Astrocyte (in vitro differentiated cells and primary cell): ENCODE measurements at regions not wholly inside any gene's neighbourhood (a gene's known extent, or its start where the extent isn't known, plus 50 kb on each side); places are given as distances from the start of the nearest gene placed in this dataset.

Source experiments
- DNase-seq: peaks from one replicate; pipeline ENCODE4 v3.0.0-alpha.2; 2010; ENCODE audit warnings: low read depth
- FAIRE-seq: peaks from 2 replicates; lab custom pipeline; 2011; peaks lifted over from hg19 to GRCh38; lab: Jason Lieb, UNC
- H2AFZ ChIP-seq: 2 replicates; pipeline ENCODE4 v1.6.0; 2012; ENCODE audit warnings: low read depth, low read length, inconsistent platforms
- H3K27ac ChIP-seq: 2 replicates; pipeline ENCODE4 v1.5.1; 2011; ENCODE audit warnings: low read depth, low read length, inconsistent platforms
- H3K27me3 ChIP-seq: 2 replicates; pipeline ENCODE4 v1.6.0; 2011; ENCODE audit warnings: low read length, inconsistent platforms; ENCODE audit not compliant: insufficient read depth
- H3K36me3 ChIP-seq: 2 replicates; pipeline ENCODE4 v1.5.1; 2011; ENCODE audit warnings: low read length, inconsistent platforms; ENCODE audit not compliant: insufficient read depth
- H3K4me1 ChIP-seq: 2 replicates; pipeline ENCODE4 v1.5.1; 2011; ENCODE audit warnings: low read length, inconsistent platforms; ENCODE audit not compliant: insufficient read depth
- H3K4me2 ChIP-seq: 2 replicates; pipeline ENCODE4 v1.6.0; 2012; ENCODE audit warnings: low read length, inconsistent platforms
- H3K4me3 ChIP-seq: 2 replicates; pipeline ENCODE4 v1.5.1; 2011; ENCODE audit warnings: low read depth, mild to moderate bottlenecking, low read length, inconsistent platforms; ENCODE audit not compliant: insufficient read depth
- H3K79me2 ChIP-seq: 2 replicates; pipeline ENCODE4 v1.6.0; 2012; ENCODE audit warnings: mild to moderate bottlenecking, low read length, inconsistent platforms; ENCODE audit not compliant: insufficient read depth
- H3K9ac ChIP-seq: 2 replicates; pipeline ENCODE4 v1.6.0; 2012; ENCODE audit warnings: mild to moderate bottlenecking, low read length, inconsistent platforms
- H3K9me3 ChIP-seq: 2 replicates; pipeline ENCODE4 v1.5.1; 2012; ENCODE audit warnings: low read depth, mild to moderate bottlenecking, low read length, inconsistent platforms; ENCODE audit not compliant: insufficient read depth
- H4K20me1 ChIP-seq: 2 replicates; pipeline ENCODE4 v1.6.0; 2012; ENCODE audit warnings: low read length, inconsistent platforms; ENCODE audit not compliant: insufficient read depth
- H3K27ac Mint-ChIP-seq: one replicate; pipeline ENCODE4 v1.8.0; 2021; ENCODE audit warnings: mild to moderate bottlenecking, mixed read lengths; ENCODE audit not compliant: unreplicated experiment
- H3K27me3 Mint-ChIP-seq: one replicate; pipeline ENCODE4 v1.8.0; 2021; ENCODE audit warnings: low read depth, mixed read lengths; ENCODE audit not compliant: unreplicated experiment
- H3K36me3 Mint-ChIP-seq: one replicate; pipeline ENCODE4 v1.8.0; 2021; ENCODE audit warnings: low read depth, mixed read lengths; ENCODE audit not compliant: unreplicated experiment
- H3K4me1 Mint-ChIP-seq: one replicate; pipeline ENCODE4 v1.8.0; 2021; ENCODE audit warnings: low read depth, mixed read lengths; ENCODE audit not compliant: unreplicated experiment
- H3K4me3 Mint-ChIP-seq: one replicate; pipeline ENCODE4 v1.8.0; 2021; ENCODE audit warnings: mild to moderate bottlenecking, moderate library complexity, mixed read lengths; ENCODE audit not compliant: unreplicated experiment
- H3K9me3 Mint-ChIP-seq: one replicate; pipeline ENCODE4 v1.8.0; 2021; ENCODE audit warnings: mild to moderate bottlenecking, mixed read lengths; ENCODE audit not compliant: unreplicated experiment
- CTCF ChIP-seq: IDR thresholded peaks from 2 replicates; pipeline ENCODE4 v1.5.1; 2011; ENCODE audit warnings: low read depth, mild to moderate bottlenecking, inconsistent platforms, low read length, moderate library complexity; ENCODE audit not compliant: insufficient read depth
- EZH2 ChIP-seq: IDR thresholded peaks from 2 replicates; pipeline ENCODE4 v1.6.1; 2012; ENCODE audit warnings: mild to moderate bottlenecking, low read length, inconsistent platforms; ENCODE audit not compliant: insufficient read depth

- no peak overlapping the region for H2AFZ ChIP-seq
- no peaks in the 10 kb centered on the region for H3K36me3 ChIP-seq
- no peaks in the 10 kb centered on the region for H3K79me2 ChIP-seq
- Mint-ChIP-seq H3K27me3 (no peaks in the 10 kb centered on the region), H3K4me1 (peaks cover 25% of the 10 kb centered on the region), H3K27ac (no peak overlapping the region), H3K9me3 (no peaks in the 10 kb centered on the region), H3K36me3 (no peaks in the 10 kb centered on the region), H3K4me3 (no peak overlapping the region)
- H3K9me3 ChIP-seq: no peaks in the 10 kb centered on the region
- no peaks in the 10 kb centered on the region for H3K27me3 ChIP-seq
- DNase-seq: no peak
- no peaks in the 10 kb centered on the region for H4K20me1 ChIP-seq
- no peak for FAIRE-seq
- H3K9ac ChIP-seq: no peak overlapping the region
- no peak overlapping the region for H3K27ac ChIP-seq
- H3K4me3 ChIP-seq: no peak overlapping the region
- TF ChIP-seq EZH2 (no peak), CTCF (no peak)
- no peak overlapping the region for H3K4me2 ChIP-seq
- H3K4me1 ChIP-seq: peaks cover 6% of the 10 kb centered on the region
These were observed 757.8 kb downstream of the CDH11 start for GRCh38 chr16:64364016-64364415.

GRCh38 chr16:64363039-64363438, 758.8 kb downstream of the CDH11 start:
- DNase-seq: no peak

More at GRCh38 chr16:64363039-64363438, 758.8 kb downstream of the CDH11 start:
- H3K27ac Mint-ChIP-seq: no peak overlapping the region
- no peaks in the 10 kb centered on the region for H4K20me1 ChIP-seq
- TF ChIP-seq CTCF: no peak
- H3K36me3 ChIP-seq: no peaks in the 10 kb centered on the region
- peaks cover 25% of the 10 kb centered on the region for H3K4me1 Mint-ChIP-seq
- no peak overlapping the region for H3K9ac ChIP-seq
- H3K4me1 ChIP-seq: peaks cover 6% of the 10 kb centered on the region
- no peak overlapping the region for H3K4me3 Mint-ChIP-seq
- H2AFZ ChIP-seq: no peak overlapping the region
- no peaks in the 10 kb centered on the region for H3K36me3 Mint-ChIP-seq
- no peak overlapping the region for H3K27ac ChIP-seq
- FAIRE-seq: no peak
- no peaks in the 10 kb centered on the region for H3K79me2 ChIP-seq
- H3K9me3 Mint-ChIP-seq: no peaks in the 10 kb centered on the region
- no peaks in the 10 kb centered on the region for H3K9me3 ChIP-seq
- H3K27me3 Mint-ChIP-seq: no peaks in the 10 kb centered on the region
- no peaks in the 10 kb centered on the region for H3K27me3 ChIP-seq
- no peak overlapping the region for H3K4me3 ChIP-seq
- no peak overlapping the region for H3K4me2 ChIP-seq
